Epithelial cell of prostate (primary cell): ENCODE measurements at regions not wholly inside any gene's neighbourhood (a gene's known extent, or its start where the extent isn't known, plus 50 kb on each side); places are given as distances from the start of the nearest gene placed in this dataset.

Experiments used
- DNase-seq: peaks from one replicate; pipeline ENCODE4 v3.0.0-alpha.2; 2011; ENCODE audit warnings: low read depth, low spot score
- H3K27ac ChIP-seq: fragments of 450-650 bp; 2 replicates; pipeline ENCODE4 v1.5.1; 2017; ENCODE audit warnings: mild to moderate bottlenecking

DNA sequence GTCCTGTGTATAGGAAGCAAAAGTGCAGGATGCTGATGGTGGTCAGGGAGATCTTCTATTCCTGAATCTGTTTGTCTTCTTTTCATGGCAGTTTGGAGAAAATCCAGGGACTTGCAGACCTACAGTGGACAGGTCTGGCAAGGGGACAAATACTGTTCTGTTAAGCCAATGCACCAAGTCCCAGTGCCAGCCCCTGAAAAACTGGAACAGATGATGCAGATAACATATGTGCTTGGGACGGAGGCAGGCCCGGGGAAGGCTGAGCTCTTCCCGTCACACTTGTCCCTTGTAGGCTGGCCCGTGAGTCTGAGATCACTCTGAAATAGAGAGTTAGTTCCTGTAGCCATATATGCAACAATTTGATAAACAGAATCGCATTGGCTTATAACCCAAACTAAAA, 265.7 kb downstream of the MTRR start:
- DNase-seq, result no peak
- H3K27ac ChIP-seq, result no peak overlapping the region

- H3K27ac ChIP-seq, result no peak overlapping the region
- DNase-seq, result no peak
Observed at GRCh38 chr5:8135742-8136141, 266.8 kb downstream of the MTRR start.

- DNase-seq, result no peak
- H3K27ac ChIP-seq, result no peak overlapping the region
Observed at GRCh38 chr5:8136271-8136670, 267.3 kb downstream of the MTRR start.

DNA sequence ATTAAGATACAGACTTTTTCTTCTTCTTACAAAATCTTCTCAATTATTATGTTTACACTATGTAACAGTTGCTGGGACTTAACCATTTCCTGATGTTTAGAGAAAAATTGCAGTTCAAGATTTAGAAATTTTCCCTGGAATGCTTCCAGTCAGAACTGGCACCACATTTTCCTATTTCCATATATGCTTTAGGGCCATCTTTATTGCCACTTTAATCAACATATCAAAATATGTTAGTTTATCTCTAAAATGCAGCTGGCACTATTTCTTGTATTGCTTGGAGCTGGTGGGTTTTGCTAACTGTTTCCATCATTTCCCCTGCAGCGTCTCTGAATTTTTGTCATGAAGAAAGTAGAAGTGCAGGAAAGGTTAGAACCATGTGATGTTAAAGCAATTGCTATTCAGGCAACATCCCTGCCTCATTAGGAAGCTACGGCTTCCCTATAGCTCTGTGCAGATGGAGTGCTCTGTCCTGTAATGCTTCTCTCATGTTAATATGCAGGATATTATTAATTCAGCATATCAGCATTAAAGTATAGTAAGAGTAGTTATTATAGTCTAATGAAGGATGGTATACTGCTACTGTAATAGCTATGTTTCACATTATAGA, 269.1 kb downstream of the MTRR start:
- DNase-seq, result no peak
- no peak overlapping the region for H3K27ac ChIP-seq

- DNase-seq, result no peak
- H3K27ac ChIP-seq, result no peak overlapping the region
Observed at GRCh38 chr5:8138884-8139283, 269.9 kb downstream of the MTRR start.

DNA sequence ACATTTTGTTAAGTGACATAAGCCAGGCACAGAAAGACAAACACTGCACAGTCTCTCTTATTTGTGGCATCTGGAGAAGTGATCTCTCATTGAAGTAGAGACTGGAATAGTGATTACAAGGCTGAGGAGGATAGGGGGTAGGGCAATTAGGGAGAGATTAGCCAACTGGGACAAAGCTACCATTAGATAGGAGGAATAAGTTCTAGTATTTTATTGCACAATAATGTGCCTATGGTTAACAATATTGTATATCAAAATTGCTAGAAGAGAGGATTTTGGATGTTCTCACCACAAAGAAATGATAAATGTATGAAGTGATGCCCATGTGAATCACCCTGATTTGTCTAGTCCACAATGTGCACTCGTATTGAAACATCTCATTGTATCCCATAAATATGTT, 281.8 kb downstream of the MTRR start:
- H3K27ac ChIP-seq, result no peak overlapping the region
- no peak for DNase-seq

DNA sequence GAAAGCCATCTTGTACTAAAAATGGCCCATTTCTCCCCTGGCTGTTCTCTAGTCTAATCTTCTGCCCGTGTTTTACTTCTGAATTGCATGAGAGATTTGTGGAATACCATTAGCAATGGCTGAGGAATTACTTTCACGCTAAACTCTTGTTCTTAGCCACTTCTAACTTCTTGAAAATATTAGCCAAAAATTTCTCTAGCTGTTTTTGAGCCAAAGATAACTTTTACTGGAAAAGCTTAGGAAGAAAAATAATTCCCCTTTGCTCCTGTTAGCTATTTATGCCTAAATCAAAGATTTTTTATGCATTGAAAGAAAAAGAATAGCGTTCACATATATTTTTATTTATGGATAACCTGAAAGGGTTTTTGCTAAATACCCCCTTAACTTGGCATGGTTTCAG, 287.8 kb downstream of the MTRR start:
- no peak for DNase-seq
- no peak overlapping the region for H3K27ac ChIP-seq

GRCh38 chr5:8157320-8157822, 288.4 kb downstream of the MTRR start:
- no peak for DNase-seq
- H3K27ac ChIP-seq, result no peak overlapping the region

- no peak for DNase-seq
- H3K27ac ChIP-seq, result no peak overlapping the region
Observed at GRCh38 chr5:8176101-8176693, 307.2 kb downstream of the MTRR start.

GRCh38 chr5:8184455-8185063, 315.6 kb downstream of the MTRR start:
- H3K27ac ChIP-seq, result no peak overlapping the region
- no peak for DNase-seq

GRCh38 chr5:8185852-8186251, 316.9 kb downstream of the MTRR start:
- H3K27ac ChIP-seq, result no peak overlapping the region

DNA sequence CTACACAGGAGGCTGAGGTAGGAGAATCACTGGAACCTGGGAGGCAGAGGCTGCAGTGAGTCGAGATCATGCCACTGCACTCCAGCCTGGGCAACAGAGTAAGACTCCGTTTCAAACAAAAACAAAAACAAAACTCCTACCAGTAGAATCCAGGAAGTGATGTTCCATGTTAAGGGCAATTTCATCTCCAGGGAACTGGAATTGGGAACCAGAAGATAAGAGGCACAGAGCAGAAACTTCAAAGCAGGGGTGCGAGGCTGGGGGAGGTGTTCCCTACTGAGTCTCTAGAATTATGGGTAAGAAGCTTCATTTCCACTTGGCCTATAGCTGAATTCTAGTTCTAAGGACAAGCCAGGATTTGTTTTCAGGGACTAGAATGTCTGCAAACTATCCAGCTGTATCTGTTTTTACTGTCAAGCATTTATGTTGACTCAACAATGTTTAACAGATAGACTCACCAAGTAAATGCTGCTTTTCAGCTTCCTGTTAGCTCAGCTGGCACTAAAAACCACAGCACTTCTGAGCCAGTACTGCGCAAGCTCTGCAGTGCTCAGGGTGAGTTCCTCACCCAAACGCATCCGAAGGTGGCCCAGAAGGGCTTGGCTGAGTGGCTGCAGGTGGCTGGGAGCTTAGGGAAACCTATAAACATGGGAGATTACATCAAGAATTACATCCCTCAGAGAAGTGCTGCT, 320.1 kb downstream of the MTRR start:
- H3K27ac ChIP-seq, result no peak overlapping the region
- no peak for DNase-seq

More at GRCh38 chr5:8185852-8186251, 316.9 kb downstream of the MTRR start:
- DNase-seq, result no peak

- H3K27ac ChIP-seq, result no peak overlapping the region
- no peak for DNase-seq
Observed at GRCh38 chr5:8192840-8193239, 323.9 kb downstream of the MTRR start.

DNA sequence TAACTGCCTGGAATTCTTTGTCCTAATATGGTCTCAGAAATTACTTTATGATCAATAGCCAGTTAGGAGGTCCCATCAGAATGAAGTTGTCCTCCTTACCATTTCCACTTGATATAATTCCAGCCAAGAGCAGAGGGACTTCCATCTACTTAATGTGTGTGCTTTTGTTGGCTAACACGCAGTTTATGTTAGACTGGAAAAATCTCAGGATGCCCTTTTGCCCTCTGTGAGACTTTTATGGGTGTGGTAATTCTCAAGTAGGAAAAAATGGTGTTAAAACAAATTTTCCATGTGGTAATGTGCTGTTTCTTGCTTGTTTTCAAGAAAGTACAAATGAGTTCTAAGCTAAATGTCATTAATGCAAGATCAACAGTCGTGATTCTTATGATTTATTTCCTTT, 327.1 kb downstream of the MTRR start:
- no peak for DNase-seq
- H3K27ac ChIP-seq, result no peak overlapping the region

DNA sequence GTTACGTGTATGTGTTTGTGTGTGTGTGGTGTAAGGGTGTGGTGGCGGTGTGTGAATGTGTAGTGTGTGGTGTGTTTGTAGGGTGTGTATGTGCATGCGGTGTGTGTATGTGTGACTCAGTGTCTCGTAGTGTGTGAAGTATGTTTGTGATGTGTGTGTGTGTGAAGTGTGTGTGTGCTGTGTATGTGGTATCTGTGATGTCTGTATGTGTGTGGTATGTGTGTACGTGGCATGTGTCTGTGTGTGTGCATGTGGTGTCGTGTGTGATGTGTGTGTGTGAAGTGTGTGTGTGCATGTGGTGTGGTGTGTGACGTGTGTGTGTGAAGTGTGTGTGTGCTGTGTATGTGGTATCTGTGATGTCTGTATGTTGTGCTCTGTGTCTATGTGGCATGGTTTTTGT, 339.4 kb downstream of the MTRR start:
- no peak overlapping the region for H3K27ac ChIP-seq
- no peak for DNase-seq

- H3K27ac ChIP-seq, result no peak overlapping the region
- no peak for DNase-seq
Observed at GRCh38 chr5:8209500-8209899, 340.6 kb downstream of the MTRR start.

DNA sequence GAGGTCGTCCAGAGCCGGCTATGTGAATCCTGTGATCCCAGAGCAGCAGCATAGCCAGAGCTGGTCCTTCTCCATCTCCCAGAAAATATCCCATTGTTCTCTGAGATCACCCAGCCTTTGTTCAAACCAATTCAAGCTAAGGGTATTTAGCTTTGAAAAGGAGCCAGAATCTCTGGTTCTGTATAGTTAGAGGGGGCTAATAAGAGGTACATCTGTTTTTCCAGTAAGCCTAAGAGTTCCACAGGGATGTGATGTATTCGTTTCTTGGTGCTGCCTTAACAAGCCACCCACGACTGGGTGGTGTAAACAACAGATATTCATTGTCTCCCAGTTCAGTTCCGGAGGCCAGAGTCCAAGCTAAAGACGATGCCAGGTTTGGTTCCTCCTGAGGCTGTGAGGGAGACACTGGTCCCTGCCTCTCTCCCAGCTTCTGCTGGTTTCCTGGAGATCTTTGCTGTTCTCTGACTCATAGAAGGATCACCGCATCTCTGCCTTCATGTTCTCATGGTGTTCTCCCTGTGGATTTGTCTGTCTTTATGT, 344.8 kb downstream of the MTRR start:
- no peak for DNase-seq
- no peak overlapping the region for H3K27ac ChIP-seq

GRCh38 chr5:8216921-8217320, 348.0 kb downstream of the MTRR start:
- no peak overlapping the region for H3K27ac ChIP-seq
- DNase-seq, result no peak

DNA sequence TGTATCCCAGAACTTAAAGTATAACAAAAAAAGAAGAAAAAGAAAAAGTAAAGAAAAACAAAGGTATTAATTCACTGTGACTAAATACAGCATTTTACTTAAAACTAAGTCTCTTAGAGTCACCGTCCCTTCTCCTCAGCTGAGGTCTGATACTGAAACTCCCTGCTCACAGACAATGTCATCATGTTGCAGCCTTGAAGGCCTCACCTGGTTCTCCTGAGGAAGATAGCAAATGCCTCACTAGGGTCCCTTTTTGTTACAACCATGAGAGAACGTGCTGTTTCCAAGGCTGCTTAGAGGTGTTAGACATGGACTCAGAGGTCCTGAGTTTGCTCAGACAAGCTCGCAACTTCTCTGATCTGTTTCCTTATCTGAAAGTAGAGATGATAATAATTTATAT, 357.2 kb downstream of the MTRR start:
- DNase-seq, result no peak
- no peak overlapping the region for H3K27ac ChIP-seq

- no peak for DNase-seq
- H3K27ac ChIP-seq, result no peak overlapping the region
Observed at GRCh38 chr5:8227112-8227511, 358.2 kb downstream of the MTRR start.

DNA sequence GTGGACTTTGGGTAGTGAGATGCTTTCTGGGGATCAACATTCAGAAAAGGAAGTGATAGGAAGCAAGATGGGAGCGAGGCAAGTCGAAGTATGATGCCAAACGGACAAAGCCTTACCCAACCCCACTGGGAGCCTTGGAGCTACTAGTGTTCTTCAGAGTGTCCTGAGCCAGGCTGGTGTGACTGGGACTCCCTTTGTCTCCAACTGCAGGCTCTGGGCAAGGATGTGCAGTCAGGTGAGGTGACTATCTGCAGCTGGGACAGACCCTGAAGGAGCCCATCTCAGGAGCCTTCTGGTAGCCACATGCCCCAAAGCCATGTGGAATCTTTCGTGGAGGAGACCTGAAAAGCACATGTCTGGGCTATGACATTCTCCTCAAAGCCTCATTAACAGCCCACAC, 360.6 kb downstream of the MTRR start:
- no peak for DNase-seq
- no peak overlapping the region for H3K27ac ChIP-seq
